ENCODE measurements at regions not wholly inside any gene's neighbourhood (a gene's known extent, or its start where the extent isn't known, plus 50 kb on each side); places are given as distances from the start of the nearest gene placed in this dataset.

DNA sequence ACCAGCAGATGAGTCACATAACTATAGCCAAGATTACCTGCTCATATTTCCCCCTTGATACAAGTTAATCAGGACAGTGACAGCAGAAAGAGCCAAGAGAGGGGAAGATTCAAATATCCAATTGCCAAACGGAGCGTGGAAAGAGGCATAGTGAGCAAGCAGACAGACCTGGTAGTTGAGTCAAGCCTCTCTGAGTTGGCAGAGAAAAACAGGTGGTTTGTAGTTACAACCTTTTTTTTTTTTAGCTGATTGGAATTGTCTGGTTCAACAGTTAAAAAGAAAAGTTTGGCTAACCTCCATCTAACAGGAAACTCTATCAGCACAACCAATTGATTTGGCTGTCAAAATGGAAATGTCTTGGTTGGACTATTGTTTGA, 272.1 kb downstream of the TLE1 start:
- H3K9me3 ChIP-seq (ENCODE audit: control insufficient read depth, insufficient read depth, low read length): no peaks in the 10 kb centered on the region
- H3K4me1 ChIP-seq (ENCODE audit: control insufficient read depth, low read length): no peaks in the 10 kb centered on the region
- no peak overlapping the region for H3K27ac ChIP-seq (ENCODE audit: low read depth, low read length)
- H3K9me2 ChIP-seq (replicated peaks; ENCODE audit: control insufficient read depth, low read length): no peaks in the 10 kb centered on the region
- H3K36me3 ChIP-seq (ENCODE audit: control insufficient read depth, low read length): no peaks in the 10 kb centered on the region
- no peak overlapping the region for H3K4me3 ChIP-seq (ENCODE audit: low read length)
- no peak for TF ChIP-seq EZH2phosphoT487 (IDR thresholded peaks at IDR 0.05; ENCODE audit: borderline replicate concordance, low read length)
- TF ChIP-seq, protein P1, sequence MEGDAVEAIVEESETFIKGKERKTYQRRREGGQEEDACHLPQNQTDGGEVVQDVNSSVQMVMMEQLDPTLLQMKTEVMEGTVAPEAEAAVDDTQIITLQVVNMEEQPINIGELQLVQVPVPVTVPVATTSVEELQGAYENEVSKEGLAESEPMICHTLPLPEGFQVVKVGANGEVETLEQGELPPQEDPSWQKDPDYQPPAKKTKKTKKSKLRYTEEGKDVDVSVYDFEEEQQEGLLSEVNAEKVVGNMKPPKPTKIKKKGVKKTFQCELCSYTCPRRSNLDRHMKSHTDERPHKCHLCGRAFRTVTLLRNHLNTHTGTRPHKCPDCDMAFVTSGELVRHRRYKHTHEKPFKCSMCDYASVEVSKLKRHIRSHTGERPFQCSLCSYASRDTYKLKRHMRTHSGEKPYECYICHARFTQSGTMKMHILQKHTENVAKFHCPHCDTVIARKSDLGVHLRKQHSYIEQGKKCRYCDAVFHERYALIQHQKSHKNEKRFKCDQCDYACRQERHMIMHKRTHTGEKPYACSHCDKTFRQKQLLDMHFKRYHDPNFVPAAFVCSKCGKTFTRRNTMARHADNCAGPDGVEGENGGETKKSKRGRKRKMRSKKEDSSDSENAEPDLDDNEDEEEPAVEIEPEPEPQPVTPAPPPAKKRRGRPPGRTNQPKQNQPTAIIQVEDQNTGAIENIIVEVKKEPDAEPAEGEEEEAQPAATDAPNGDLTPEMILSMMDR (IDR thresholded peaks at IDR 0.05; ENCODE audit: low read depth, low read length, poor library complexity, severe bottlenecking): no peak
- no peaks in the 10 kb centered on the region for H3K27me3 ChIP-seq (ENCODE audit: control insufficient read depth, low read length)
- no peak overlapping the region for H3K4me2 ChIP-seq (ENCODE audit: low read length)
- no peaks in the 10 kb centered on the region for H3F3A ChIP-seq (ENCODE audit: control insufficient read depth, insufficient read depth)
- H4K20me1 ChIP-seq (ENCODE audit: control insufficient read depth, insufficient read depth, low read depth, low read length): no peaks in the 10 kb centered on the region
- no peaks in the 10 kb centered on the region for H3K79me2 ChIP-seq (ENCODE audit: control insufficient read depth, low read length)

DNA sequence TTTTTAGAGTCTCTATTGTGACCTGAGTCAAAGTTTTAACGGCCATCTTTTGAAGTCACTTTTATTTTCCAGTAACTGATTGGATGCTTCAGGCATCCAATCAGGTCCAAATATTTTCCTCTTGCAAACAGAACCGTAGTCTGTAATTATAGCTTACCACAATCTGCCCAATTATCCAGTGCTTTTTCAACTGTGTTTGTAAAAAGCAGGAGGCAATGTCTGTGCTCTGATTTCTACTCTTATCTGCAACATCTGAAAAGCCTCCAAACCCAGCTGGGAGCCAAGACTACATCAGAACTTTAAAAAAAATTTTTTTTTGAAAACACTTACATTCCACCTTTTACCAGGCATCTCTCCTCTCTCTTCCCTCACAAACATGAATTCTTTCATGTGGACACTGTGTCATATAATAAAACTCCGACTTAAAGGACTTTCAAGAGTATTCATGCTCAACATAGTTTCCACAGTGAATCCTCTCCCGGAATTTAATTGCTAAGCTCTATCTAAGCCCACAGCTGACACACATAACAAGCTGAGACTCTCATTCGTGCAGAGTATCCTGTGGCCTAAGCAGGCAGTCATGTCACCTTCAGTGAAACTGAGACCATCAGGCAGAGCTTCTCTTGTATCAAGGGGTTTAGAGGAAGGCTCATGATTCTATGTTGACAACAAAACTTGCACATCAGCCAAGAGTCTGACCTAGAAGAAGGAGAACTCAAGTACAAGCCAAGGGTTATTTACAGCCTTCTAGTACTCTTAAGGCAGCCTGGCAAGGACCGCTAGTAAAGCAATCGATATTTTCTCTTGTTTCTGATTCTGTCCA, 272.7 kb downstream of the TLE1 start:
- no peaks in the 10 kb centered on the region for H4K20me1 ChIP-seq (ENCODE audit: control insufficient read depth, insufficient read depth, low read depth, low read length)
- no peak overlapping the region for H3K27ac ChIP-seq (ENCODE audit: low read depth, low read length)
- H3K36me3 ChIP-seq (ENCODE audit: control insufficient read depth, low read length): no peaks in the 10 kb centered on the region
- H3K79me2 ChIP-seq (ENCODE audit: control insufficient read depth, low read length): no peaks in the 10 kb centered on the region
- H3K27me3 ChIP-seq (ENCODE audit: control insufficient read depth, low read length): no peaks in the 10 kb centered on the region
- TF ChIP-seq EZH2phosphoT487 (IDR thresholded peaks at IDR 0.05; ENCODE audit: borderline replicate concordance, low read length): no peak
- TF ChIP-seq, protein P1 (IDR thresholded peaks at IDR 0.05; ENCODE audit: low read depth, low read length, poor library complexity, severe bottlenecking): no peak
- no peaks in the 10 kb centered on the region for H3K9me3 ChIP-seq (ENCODE audit: control insufficient read depth, insufficient read depth, low read length)
- no peaks in the 10 kb centered on the region for H3F3A ChIP-seq (ENCODE audit: control insufficient read depth, insufficient read depth)
- H3K9me2 ChIP-seq (replicated peaks; ENCODE audit: control insufficient read depth, low read length): no peaks in the 10 kb centered on the region
- no peaks in the 10 kb centered on the region for H3K4me1 ChIP-seq (ENCODE audit: control insufficient read depth, low read length)
- no peak overlapping the region for H3K4me3 ChIP-seq (ENCODE audit: low read length)
- H3K4me2 ChIP-seq (ENCODE audit: low read length): no peak overlapping the region

DNA sequence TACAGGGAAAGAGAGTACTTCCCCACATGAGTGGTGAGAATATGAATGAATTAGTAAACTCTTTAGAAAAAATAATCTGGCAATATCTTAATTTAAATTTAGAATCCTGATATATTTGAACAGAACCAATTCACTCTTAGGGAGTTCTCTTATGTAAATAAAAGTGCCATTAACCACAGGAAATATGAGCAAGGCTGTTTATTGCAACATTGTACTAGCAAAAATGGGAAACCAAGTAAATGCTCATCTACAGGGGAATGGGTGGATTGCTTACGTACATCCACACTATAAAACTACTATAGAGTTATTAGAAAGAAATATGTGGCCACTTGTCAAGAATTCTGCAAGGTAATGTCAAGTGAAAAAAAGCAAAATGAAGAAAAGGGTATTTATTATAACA, 274.5 kb downstream of the TLE1 start:
- Histone ChIP-seq H3K9me2 (replicated peaks; ENCODE audit: control insufficient read depth, low read length) (no peaks in the 10 kb centered on the region), H3K4me1 (ENCODE audit: control insufficient read depth, low read length) (no peaks in the 10 kb centered on the region), H3K4me3 (ENCODE audit: low read length) (no peak overlapping the region), H3K4me2 (ENCODE audit: low read length) (no peak overlapping the region), H3K36me3 (ENCODE audit: control insufficient read depth, low read length) (no peaks in the 10 kb centered on the region), H3F3A (ENCODE audit: control insufficient read depth, insufficient read depth) (no peaks in the 10 kb centered on the region), H4K20me1 (ENCODE audit: control insufficient read depth, insufficient read depth, low read depth, low read length) (no peaks in the 10 kb centered on the region), H3K27me3 (ENCODE audit: control insufficient read depth, low read length) (no peaks in the 10 kb centered on the region), H3K79me2 (ENCODE audit: control insufficient read depth, low read length) (no peaks in the 10 kb centered on the region), H3K27ac (ENCODE audit: low read depth, low read length) (no peak overlapping the region), H3K9me3 (ENCODE audit: control insufficient read depth, insufficient read depth, low read length) (no peaks in the 10 kb centered on the region)
- TF ChIP-seq EZH2phosphoT487 (IDR thresholded peaks at IDR 0.05; ENCODE audit: borderline replicate concordance, low read length): no peak
- TF ChIP-seq, protein P1 (IDR thresholded peaks at IDR 0.05; ENCODE audit: low read depth, low read length, poor library complexity, severe bottlenecking): no peak
